Tongue (tissue), 1 donor: ENCODE measurements at regions not wholly inside any gene's neighbourhood (a gene's known extent, or its start where the extent isn't known, plus 50 kb on each side); places are given as distances from the start of the nearest gene placed in this dataset.
"Not testable (repeated sequence)": the region's sequence is repeated elsewhere in the genome, so short reads cannot be mapped to it uniquely, and the experiment has no call there.

Experiments used
- DNase-seq: peaks from one replicate; pipeline ENCODE4 v3.0.0-alpha.2; 2015

DNA sequence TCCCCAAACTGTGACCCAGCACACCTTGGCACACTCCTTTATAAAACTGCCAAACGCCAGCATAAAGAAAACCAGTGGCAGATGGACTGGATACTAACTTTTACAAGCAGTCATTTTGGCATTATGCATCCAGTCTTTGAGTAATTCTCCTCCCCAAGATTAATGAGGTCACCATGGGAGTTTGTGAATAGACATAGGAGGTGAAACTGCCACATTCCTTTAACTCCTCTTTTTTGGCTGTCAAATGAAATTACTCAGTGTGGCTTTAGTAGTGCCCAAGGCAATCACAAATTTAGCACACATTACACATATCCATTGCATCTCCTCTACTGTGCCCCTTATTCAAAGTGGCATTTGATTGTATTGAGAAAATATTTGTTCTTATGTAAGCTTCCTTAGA is 315.3 kb upstream of the FGF13 start:
- DNase-seq = no peak

- DNase-seq = no peak
Observed at GRCh38 chrX:139026406-139026805, 314.9 kb upstream of the FGF13 start.

DNA sequence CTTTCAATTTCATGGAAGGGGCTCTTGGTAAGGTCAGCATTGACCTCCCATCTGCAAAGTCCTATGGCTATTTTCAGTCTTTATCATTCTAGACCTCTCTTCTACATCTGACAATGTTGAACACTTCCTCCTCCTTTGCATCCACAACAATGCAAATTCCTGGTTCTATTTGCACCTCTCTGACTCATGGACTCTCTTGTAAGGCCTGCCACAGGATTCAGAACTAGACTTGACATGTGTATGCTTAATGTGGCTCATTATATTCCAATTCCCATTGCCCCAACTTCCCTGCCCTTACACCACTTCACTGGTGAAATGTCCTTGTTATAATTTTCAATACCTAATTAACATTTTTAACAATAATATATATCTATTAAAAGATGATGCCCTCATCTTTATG is 314.3 kb upstream of the FGF13 start:
- no peak for DNase-seq

- DNase-seq = no peak
Observed at GRCh38 chrX:139023531-139023930, 312.0 kb upstream of the FGF13 start.

DNA sequence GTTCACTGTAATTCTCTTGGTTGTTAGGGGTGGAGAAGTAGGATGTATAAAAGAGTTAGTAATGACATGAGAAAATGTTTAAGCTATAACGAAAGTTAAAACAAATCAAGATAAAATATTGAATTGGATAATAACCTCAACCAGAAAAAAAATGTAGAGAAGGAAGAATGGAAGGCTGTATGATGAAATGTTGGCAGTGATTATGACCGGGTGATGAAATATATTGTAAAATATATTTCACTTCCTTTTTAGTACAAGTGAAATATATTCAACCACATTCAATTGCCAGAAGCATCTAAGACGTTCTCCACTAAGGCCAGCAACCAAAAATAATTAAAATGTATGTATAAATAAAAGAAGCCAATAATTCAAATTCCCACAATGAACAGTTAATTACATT is 309.3 kb upstream of the FGF13 start:
- DNase-seq = no peak

DNA sequence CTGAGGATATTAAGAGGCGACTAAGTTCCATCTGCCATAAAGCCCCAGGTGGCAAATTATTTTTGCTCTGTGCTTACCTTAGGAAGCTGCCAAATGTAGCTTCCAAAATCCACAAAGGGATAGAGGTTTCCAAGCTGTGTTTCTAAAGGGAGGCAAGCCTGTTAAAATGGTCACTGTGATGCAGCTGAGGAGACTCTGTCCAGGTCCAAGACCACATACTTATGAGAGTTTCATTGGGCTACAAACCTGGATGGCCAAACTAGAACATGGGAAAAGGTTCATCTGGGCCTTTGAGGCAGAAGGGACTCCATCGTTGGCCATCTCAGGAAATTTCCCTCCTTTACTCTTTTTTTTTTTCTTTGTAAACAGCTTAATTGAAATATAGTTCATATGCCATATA is 306.9 kb upstream of the FGF13 start:
- DNase-seq = no peak

DNA sequence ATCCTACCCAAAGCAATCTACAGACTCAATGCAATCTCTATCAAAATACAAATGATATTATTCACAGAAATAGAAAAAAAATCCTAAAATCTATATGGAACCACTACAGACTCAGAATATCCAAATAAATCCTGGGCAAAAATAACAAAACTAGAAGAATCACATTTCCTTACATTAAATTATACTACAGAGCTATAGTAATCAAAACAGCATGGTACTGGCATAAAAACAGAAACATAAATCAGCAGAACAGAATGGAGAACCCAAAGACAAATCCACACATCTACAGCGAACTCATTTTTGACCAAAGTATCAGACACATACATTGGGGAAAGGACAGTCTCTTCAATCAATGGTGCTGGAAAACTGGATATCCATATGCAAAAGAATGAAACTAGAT is 304.1 kb upstream of the FGF13 start:
- DNase-seq = no peak

GRCh38 chrX:139008185-139008584 is 296.7 kb upstream of the FGF13 start:
- no peak for DNase-seq

DNA sequence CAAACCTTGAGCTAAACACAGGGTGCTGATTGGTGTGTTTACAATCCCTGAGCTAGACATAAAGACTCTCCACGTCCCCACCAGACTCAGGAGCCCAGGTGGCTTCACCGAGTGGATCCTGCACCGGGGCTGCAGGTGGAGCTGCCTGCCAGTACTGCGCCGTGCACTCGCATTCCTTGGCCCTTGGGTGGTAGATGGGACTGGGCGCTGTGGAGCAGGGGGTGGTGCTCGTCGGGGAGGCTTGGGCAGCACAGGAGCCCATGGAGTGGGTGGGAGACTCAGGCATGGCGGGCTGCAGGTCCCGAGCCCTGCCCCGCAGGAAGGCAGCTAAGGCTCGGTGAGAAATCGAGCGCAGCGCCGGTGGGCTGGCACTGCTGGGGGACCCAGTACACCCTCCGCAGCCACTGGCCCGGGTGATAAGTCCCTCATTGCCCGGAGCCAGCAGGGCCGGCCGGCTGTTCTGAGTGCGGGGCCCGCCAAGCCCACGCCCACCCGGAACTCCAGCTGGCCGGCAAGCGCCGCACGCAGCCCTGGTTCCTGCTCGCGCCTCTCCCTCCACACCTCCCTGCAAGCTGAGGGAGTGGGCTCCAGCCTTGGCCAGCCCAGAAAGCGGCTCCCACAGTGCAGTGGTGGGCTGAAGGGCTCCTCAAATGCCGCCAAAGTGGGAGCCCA is 292.5 kb upstream of the FGF13 start:
- DNase-seq = not testable (repeated sequence)

DNA sequence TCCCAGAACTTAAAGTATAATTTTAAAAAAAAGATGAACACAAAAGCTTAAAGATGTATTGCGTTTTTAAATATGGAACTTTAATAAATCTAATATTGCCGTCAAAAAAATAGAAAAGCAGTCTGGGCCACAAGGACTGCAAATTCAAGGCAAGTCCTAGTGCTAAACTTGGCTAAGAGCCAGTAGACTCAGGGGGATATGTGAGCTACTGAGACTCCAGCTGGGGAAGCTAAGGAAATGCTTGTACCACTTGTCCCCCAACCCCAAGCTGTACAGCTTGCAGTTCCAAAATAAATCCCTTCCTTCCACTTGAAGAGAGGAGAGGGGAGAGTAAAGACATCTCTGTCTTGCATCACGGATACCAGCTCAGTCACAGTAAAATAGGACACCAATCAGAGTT is 290.8 kb upstream of the FGF13 start:
- DNase-seq = no peak

DNA sequence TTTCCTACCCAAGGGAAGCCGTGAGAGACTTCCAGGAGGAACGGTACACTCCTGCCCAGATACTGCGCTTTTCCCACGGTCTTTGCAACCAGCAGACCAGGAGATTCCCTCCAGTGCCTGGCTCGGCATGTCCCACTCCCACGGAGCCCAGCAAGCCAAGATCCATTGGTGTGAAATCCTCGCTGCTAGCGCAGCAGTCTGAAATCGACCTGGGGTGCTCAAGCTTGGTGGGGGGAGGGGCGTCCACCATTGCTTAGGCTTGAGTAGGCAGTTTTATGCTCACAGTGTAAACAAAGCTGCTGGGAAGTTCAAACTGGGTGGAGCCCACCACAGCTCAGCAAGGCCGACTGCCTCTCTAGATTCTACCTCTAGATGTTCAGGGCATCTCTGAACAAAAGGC is 284.8 kb upstream of the FGF13 start:
- no peak for DNase-seq

DNA sequence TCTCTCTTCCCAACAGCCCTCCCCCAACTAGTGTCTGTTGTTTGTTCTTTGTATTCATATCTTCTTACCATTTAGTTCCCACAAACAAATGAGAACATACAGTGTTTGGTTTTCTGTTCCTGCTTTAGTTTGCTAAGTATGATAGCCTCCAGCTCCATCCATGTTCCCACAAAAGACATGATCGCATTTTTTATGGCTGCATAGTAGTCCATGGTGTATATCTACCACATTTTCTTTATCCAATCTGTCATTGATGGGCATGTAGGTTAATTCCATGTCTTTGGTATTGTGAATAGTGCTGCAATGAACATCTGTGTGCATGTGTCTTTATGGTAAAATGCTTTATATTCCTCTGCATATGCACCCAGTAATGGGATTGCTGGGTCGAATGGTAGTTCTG is 283.9 kb upstream of the FGF13 start:
- no peak for DNase-seq

DNA sequence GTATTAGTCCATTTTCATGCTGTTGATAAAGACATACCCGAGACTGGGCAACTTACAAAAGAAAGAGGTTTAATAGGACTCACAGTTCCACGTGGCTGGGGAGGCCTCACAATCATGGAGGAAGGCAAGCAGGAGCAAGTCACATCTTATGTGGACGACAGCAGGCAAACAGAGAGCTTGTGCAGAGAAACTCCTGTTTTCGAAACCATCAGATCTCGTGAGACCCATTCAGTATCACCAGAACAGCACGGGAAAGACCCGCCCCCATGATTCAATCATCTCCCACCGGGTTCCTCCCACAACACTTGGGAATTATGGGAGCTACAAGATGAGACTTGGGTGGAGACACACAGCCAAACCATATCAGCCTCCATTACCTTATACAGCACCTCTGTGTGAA is 278.9 kb upstream of the FGF13 start:
- DNase-seq = not testable (repeated sequence)

- no peak for DNase-seq
Observed at GRCh38 chrX:138986866-138987265, 275.3 kb upstream of the FGF13 start.

GRCh38 chrX:138986235-138986634 is 274.7 kb upstream of the FGF13 start:
- DNase-seq = no peak

GRCh38 chrX:138982365-138982764 is 270.8 kb upstream of the FGF13 start:
- no peak for DNase-seq

DNA sequence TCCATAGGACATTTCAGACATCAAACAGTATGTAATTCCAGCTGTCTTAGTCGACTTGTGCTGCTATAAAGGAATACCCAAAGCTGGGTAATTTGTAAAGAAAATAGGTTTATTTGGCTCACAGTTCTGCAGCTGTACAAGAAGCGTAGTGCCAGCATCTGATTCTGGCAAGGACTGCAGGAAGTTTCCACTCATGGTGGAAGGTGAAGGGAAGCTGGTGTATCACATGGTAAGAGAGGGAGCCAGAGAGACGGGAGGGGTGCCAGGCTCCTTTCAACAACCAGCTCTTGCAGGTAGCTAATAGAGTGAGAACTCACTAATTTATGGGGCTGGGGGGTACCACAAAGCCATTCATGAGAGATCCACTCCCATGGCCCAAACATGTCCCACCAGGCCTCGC is 253.0 kb upstream of the FGF13 start:
- no peak for DNase-seq

DNA sequence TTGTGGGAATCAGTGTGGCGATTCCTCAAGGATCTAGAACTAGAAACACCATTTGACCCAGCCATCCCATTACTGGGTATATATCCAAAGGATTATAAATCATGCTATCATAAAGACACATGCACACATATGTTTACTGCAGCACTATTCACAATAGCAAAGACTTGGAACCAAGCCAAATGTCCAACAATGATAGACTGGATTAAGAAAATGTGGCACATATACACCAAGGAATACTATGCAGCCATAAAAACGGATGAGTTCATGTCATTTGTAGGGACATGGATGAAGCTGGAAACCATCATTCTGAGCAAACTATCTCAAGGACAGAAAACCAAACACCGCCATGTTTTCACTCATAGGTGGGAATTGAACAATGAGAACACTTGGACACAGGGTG is 250.9 kb upstream of the FGF13 start:
- not testable (repeated sequence) for DNase-seq

DNA sequence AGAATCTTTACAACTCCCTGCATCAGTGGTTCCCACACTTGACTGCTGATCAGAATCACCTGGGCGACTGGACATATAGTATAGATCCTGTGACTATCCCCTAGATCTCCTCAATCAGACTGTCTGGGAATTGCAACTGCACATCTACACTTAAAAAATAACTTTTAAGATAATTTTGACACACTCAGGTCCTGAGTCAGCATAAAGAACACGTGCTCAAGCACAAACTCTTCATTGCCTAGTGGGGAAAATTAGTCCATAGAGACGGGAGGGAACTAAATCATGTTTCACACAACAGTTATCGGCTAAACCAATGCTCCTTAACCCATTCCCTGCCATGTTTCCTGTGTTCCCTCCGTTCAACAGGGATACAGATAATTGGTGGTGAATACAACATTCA is 243.5 kb upstream of the FGF13 start:
- no peak for DNase-seq

- no peak for DNase-seq
Observed at GRCh38 chrX:138946926-138947325, 235.4 kb upstream of the FGF13 start.

DNA sequence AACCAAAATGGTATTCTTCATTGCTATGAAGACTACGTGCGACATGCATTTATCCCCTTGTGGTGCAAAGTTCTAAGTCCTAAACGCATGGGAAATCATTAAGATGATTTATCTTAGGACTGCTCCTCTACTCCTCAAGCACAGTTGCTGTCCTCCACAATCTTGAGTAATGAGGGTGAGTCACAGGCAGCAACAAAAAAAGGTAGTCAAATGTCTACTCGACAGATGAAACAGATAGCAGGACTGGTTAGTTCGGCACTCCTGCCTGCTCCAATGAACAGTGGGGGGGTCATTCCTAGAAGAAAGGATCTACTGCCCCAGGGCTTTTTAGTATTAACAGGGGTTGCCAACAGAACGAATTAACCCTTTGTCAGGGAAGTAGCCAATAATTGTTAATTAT is 233.7 kb upstream of the FGF13 start:
- no peak for DNase-seq

DNA sequence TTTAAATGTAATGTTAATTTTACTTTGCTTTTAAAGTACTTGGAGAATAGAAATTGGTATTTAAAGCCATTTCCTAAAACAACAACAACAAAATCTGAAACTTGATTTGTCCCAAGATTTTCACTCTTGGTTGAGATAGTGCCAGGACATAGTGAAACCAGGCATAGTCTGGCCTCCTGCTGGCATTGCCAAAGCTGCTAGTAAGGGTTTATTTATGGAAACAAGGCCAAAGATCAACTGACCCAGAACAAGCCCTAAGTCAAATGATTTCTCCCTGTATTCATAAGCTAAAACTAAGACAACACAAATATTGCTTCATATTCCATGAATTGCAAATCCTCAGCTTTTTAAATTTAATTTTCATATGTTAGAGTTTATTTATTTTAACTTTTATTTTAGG is 227.5 kb upstream of the FGF13 start:
- no peak for DNase-seq

- DNase-seq = no peak
Observed at GRCh38 chrX:138938003-138938402, 226.5 kb upstream of the FGF13 start.

GRCh38 chrX:138931212-138931611 is 219.7 kb upstream of the FGF13 start:
- peak; percentile 32 for DNase-seq

GRCh38 chrX:138930583-138930945 is 219.0 kb upstream of the FGF13 start:
- peak; percentile 29 for DNase-seq
